ENCODE measurements at regions not wholly inside any gene's neighbourhood (a gene's known extent, or its start where the extent isn't known, plus 50 kb on each side); places are given as distances from the start of the nearest gene placed in this dataset.

DNA sequence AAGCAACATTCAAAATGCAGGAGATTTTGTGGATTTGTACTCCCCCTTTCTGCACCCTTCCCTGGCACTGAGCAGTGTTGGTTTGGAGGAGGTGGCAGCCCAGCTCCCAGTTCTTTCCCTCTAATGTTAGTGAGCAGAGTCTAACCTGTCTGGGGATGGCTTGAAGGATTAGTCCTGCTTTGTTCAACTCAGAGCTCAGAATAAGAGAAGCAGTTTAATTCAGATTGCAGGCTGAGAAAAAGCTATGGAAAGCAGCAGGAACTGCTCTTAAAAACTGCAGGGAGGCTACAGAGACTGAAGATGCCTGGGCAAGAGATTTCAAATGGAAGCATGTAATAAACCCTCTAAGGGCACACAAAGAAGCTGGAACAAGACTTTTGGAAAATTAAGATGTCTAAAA is 223.4 kb upstream of the GGTLC1 start:
- TF ChIP-seq SREBF2 (IDR thresholded peaks at IDR 0.05) (no peak), MYC (IDR thresholded peaks at IDR 0.05; ENCODE audit: borderline replicate concordance, low read length) (no peak), MAZ (IDR thresholded peaks at IDR 0.05; ENCODE audit: borderline replicate concordance, low read depth, low read length) (no peak)

Data from A549 (cell line).